A549 (cell line): ENCODE measurements at regions not wholly inside any gene's neighbourhood (a gene's known extent, or its start where the extent isn't known, plus 50 kb on each side); places are given as distances from the start of the nearest gene placed in this dataset.

Experiments
- ATAC-seq, 2 experiments: fragments of 200-7000 bp in 1 of 2; fragments of >200 bp in 1 of 2; cut with Nextera tagmentation in 1 of 2; cut with Tn5 transposase in 1 of 2; 3 replicates each; pipeline versions ENCODE4 v1.8.0 to v1.9.1; 2018 to 2020; ENCODE audit warnings: mild to moderate bottlenecking in 1 of 2, moderate library complexity in 1 of 2
- CTCF ChIA-PET: fragments of 300-600 bp; sonication (Branson Sonifier 250); formaldehyde crosslinking; extraction: SDS; loops from one replicate; lab custom pipeline; 2021; ENCODE audit warnings: antibody characterized with exemption, inconsistent platforms; lab: Yijun Ruan, JAX
- POLR2A ChIA-PET: fragments of 350-600 bp; formaldehyde crosslinking; extraction: SDS; loops from one replicate; lab custom pipeline; 2021; ENCODE audit warnings: antibody characterized with exemption, inconsistent platforms; lab: Yijun Ruan, JAX
- DNase-seq, 2 experiments: peaks; one replicate each; pipeline versions ENCODE4 v3.0.0 to v3.0.0-alpha.2; 2011 to 2016; ENCODE audit warnings: low read depth in 1 of 2, low spot score in 1 of 2
- FAIRE-seq: peaks from 2 replicates; lab custom pipeline; 2011; peaks lifted over from hg19 to GRCh38; lab: Jason Lieb, UNC
- H3K27ac ChIP-seq, 2 experiments: fragments of >200 bp; sonication (Bioruptor Twin); formaldehyde crosslinking; 3 replicates each; pipeline ENCODE4 v1.5.1; 2016 to 2017
- H3K4me1 ChIP-seq: fragments of >200 bp; sonication (Bioruptor Twin); formaldehyde crosslinking; 3 replicates; pipeline ENCODE4 v1.6.1; 2016
- H3K4me2 ChIP-seq: fragments of >200 bp; sonication (Bioruptor Twin); formaldehyde crosslinking; 3 replicates; pipeline ENCODE4 v1.6.1; 2016
- H3K4me3 ChIP-seq: fragments of >200 bp; sonication (Bioruptor Twin); formaldehyde crosslinking; 3 replicates; pipeline ENCODE4 v1.5.1; 2016
- H3K9me3 ChIP-seq: fragments of >200 bp; sonication (Bioruptor Twin); formaldehyde crosslinking; 3 replicates; pipeline ENCODE4 v1.6.1; 2016
- BHLHE40 ChIP-seq: IDR thresholded peaks from 2 replicates; pipeline ENCODE4 v1.6.1; 2012; ENCODE audit warnings: low read depth, low read length, inconsistent platforms
- CBX2 ChIP-seq: fragments of 200-600 bp; sonication (generic); IDR thresholded peaks from 2 replicates; pipeline ENCODE4 v1.6.1; 2016; ENCODE audit warnings: low read depth, mild to moderate bottlenecking, borderline replicate concordance
- CHD2 ChIP-seq: fragments of 150-350 bp; IDR thresholded peaks from 2 replicates; pipeline ENCODE4 v1.6.1; 2014; ENCODE audit warnings: low read length; ENCODE audit not compliant: partially characterized antibody
- CHD4 ChIP-seq: fragments of 200-600 bp; sonication (generic); IDR thresholded peaks from 2 replicates; pipeline ENCODE4 v1.6.1; 2016; ENCODE audit warnings: antibody characterized with exemption, mild to moderate bottlenecking, borderline replicate concordance
- CTCF ChIP-seq: fragments of >200 bp; sonication (Bioruptor Twin); formaldehyde crosslinking; IDR thresholded peaks from 3 replicates; pipeline ENCODE4 v1.5.1; 2016
- EHF ChIP-seq: fragments of 250-450 bp; sonication (Bioruptor Pico); IDR thresholded peaks from 2 replicates; pipeline ENCODE4 v1.5.0; 2020; ENCODE audit warnings: mild to moderate bottlenecking
- EHMT2 ChIP-seq: fragments of 200-600 bp; sonication (generic); IDR thresholded peaks from 2 replicates; pipeline ENCODE4 v1.6.1; 2016; ENCODE audit warnings: antibody characterized with exemption, low read depth, mild to moderate bottlenecking, moderate library complexity
- ELK1 ChIP-seq: fragments of 150-350 bp; IDR thresholded peaks from 2 replicates; pipeline ENCODE4 v1.6.1; 2014; ENCODE audit warnings: low read depth, mild to moderate bottlenecking, low read length
- FOSL2 ChIP-seq, 2 experiments: fragments of 450-650 bp in 1 of 2; fragments of >200 bp in 1 of 2; sonication (Bioruptor Twin) in 1 of 2; formaldehyde crosslinking; IDR thresholded peaks; 2 replicates each; pipeline versions ENCODE4 v1.5.0 to v1.6.1; 2016 to 2020; ENCODE audit warnings: mild to moderate bottlenecking in 1 of 2, moderate library complexity in 1 of 2
- FOXS1 ChIP-seq: fragments of 250-450 bp; sonication (Bioruptor Pico); IDR thresholded peaks from 2 replicates; pipeline ENCODE4 v1.5.0; 2020; ENCODE audit warnings: mild to moderate bottlenecking, moderate library complexity
- HDAC2 ChIP-seq: fragments of 200-600 bp; sonication (generic); IDR thresholded peaks from 2 replicates; pipeline ENCODE4 v1.6.1; 2016
- HEYL ChIP-seq: fragments of 250-450 bp; sonication (Bioruptor Pico); IDR thresholded peaks from 2 replicates; pipeline ENCODE4 v1.8.0; 2021; ENCODE audit warnings: mild to moderate bottlenecking, moderate library complexity
- HOXA7 ChIP-seq: fragments of 250-450 bp; sonication (Bioruptor Pico); IDR thresholded peaks from 2 replicates; pipeline ENCODE4 v1.5.0; 2020; ENCODE audit warnings: mild to moderate bottlenecking, moderate library complexity
- HOXB13 ChIP-seq: fragments of 250-450 bp; sonication (Bioruptor Pico); IDR thresholded peaks from 2 replicates; pipeline ENCODE4 v1.5.0; 2020; ENCODE audit warnings: low read depth, mild to moderate bottlenecking, moderate library complexity
- JUNB ChIP-seq: fragments of >200 bp; sonication (Bioruptor Twin); formaldehyde crosslinking; IDR thresholded peaks from 2 replicates; pipeline ENCODE4 v1.6.1; 2016
- KDM1A ChIP-seq: fragments of 200-600 bp; sonication (generic); IDR thresholded peaks from 2 replicates; pipeline ENCODE4 v1.6.1; 2016; ENCODE audit warnings: low read depth, mild to moderate bottlenecking
- MAZ ChIP-seq: fragments of 150-350 bp; IDR thresholded peaks from 2 replicates; pipeline ENCODE4 v1.6.1; 2014; ENCODE audit warnings: antibody characterized with exemption, low read depth, low read length, borderline replicate concordance
- NFE2L2 ChIP-seq: fragments of 150-350 bp; conservative IDR thresholded peaks from 2 replicates; pipeline ENCODE4 v1.6.1; 2014; ENCODE audit warnings: low read length
- PBX3 ChIP-seq: IDR thresholded peaks from 2 replicates; pipeline ENCODE4 v1.6.1; 2012
- RAD21 ChIP-seq, 2 experiments: fragments of >200 bp in 1 of 2; sonication (Bioruptor Twin) in 1 of 2; formaldehyde crosslinking in 1 of 2; IDR thresholded peaks in 1 of 2; conservative IDR thresholded peaks in 1 of 2; 2 replicates in 1 of 2; 3 replicates in 1 of 2; pipeline ENCODE4 v1.6.1; 2012 to 2018; ENCODE audit warnings: inconsistent platforms in 1 of 2
- RARB ChIP-seq: fragments of 250-450 bp; sonication (Bioruptor Pico); IDR thresholded peaks from 2 replicates; pipeline ENCODE4 v1.8.0; 2021; ENCODE audit warnings: mild to moderate bottlenecking, moderate library complexity
- RCOR1 ChIP-seq: fragments of 150-350 bp; IDR thresholded peaks from 2 replicates; pipeline ENCODE4 v1.6.1; 2014; ENCODE audit warnings: antibody characterized with exemption, low read length, low read depth
- REST ChIP-seq: fragments of 200-600 bp; sonication (generic); IDR thresholded peaks from 2 replicates; pipeline ENCODE4 v1.6.1; 2016; ENCODE audit warnings: antibody characterized with exemption, mild to moderate bottlenecking, moderate library complexity
- ZC3H11A ChIP-seq: fragments of 450-650 bp; IDR thresholded peaks from 2 replicates; pipeline ENCODE4 v1.6.1; 2014; ENCODE audit warnings: antibody characterized with exemption, mild to moderate bottlenecking
- ZNF302 ChIP-seq: fragments of 250-450 bp; sonication (Bioruptor Pico); IDR thresholded peaks from 2 replicates; pipeline ENCODE4 v1.9.0; 2021; ENCODE audit warnings: inconsistent platforms, mild to moderate bottlenecking, moderate library complexity
- WGBS: methylation state at CpG from one replicate; pipeline ENCODE4 v1.1.6; 2017; ENCODE audit errors: missing lambda C conversion rate; 5-methylcytosine and 5-hydroxymethylcytosine counted together
- TF ChIP-seq, protein P1 (sequence below): fragments of 250-450 bp; sonication (Bioruptor Pico); IDR thresholded peaks from 2 replicates; pipeline ENCODE4 v1.5.0; 2020; ENCODE audit warnings: low read depth, mild to moderate bottlenecking, moderate library complexity

DNA sequence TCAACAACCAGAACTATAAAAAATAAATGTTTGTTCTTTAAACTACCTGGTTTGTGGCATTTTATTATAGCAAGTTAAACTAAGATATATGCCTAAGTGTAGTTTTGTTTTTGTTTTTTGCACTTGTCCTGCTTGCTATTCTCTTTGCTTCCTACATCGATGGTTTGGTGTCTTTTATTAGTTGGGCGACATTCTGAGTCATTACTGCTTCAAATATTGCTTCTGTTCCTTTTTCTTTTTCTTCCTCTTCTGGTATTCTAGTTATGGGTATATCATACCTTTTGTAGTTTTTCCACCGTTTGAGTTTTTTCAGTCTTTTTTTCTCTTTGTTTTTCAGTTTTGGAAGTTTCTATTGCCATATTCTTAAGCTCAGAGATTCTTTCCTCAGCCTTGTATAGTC, 86.9 kb downstream of the MACIR start:
- H3K4me1 ChIP-seq: peaks cover 11% of the 10 kb centered on the region; the same call in 2 of the 3 replicates
- 59% methylated on average over 3 of the region's 3 CpGs for WGBS
- H3K4me3 ChIP-seq: no peak overlapping the region
- FAIRE-seq: no peak
- ChIA-PET POLR2A (no interaction called here), CTCF (interaction anchor here (1.2 kb wide), 1 partner anchor 20 kb away, joined by 3 read pairs; no protein-coding TSS in a partner anchor)
- no peak overlapping the region for H3K27ac ChIP-seq
- H3K4me2 ChIP-seq: no peak overlapping the region
- no peak for DNase-seq
- TF ChIP-seq EHF (CRISPR knock-in tag) (no peak), HOXA7 (CRISPR knock-in tag) (no peak), KDM1A (no peak), NFE2L2 (no peak), HDAC2 (no peak), ELK1 (no peak), ZC3H11A (no peak), FOSL2 (IDR thresholded peaks at IDR 0.05) (no peak), FOSL2 (CRISPR knock-in tag; IDR thresholded peaks at IDR 0.05) (no peak), RAD21 (conservative IDR thresholded peaks at IDR 0.05 in 1 of 2, IDR thresholded peaks at IDR 0.05 in 1 of 2) (no peak), RCOR1 (no peak)
- no peaks in the 10 kb centered on the region; the same call in 2 of the 3 replicates for H3K9me3 ChIP-seq
- no peak for ATAC-seq

- H3K4me3 ChIP-seq: no peak overlapping the region
- H3K4me1 ChIP-seq: no peaks in the 10 kb centered on the region
- no peak for ATAC-seq
- H3K9me3 ChIP-seq: no peaks in the 10 kb centered on the region; the same call in 2 of the 3 replicates
- POLR2A ChIA-PET: no interaction called here
- no peak overlapping the region for H3K4me2 ChIP-seq
- no peak for TF ChIP-seq HOXB13
- TF ChIP-seq NFE2L2: no peak
- no peak for TF ChIP-seq CBX2
- no peak for TF ChIP-seq ELK1
- no peak for TF ChIP-seq CHD2
- TF ChIP-seq CHD4: no peak
- no peak for TF ChIP-seq PBX3
- no peak for TF ChIP-seq ZNF302
- no peak for TF ChIP-seq MAZ
- no peak for TF ChIP-seq EHMT2
- no peak for TF ChIP-seq HDAC2
- no peak for TF ChIP-seq JUNB
- no peak for TF ChIP-seq REST
- TF ChIP-seq HEYL (CRISPR knock-in tag): no peak
- TF ChIP-seq FOXS1 (CRISPR knock-in tag): no peak
- TF ChIP-seq BHLHE40: no peak
- TF ChIP-seq CTCF: no peak
- TF ChIP-seq, protein P1, sequence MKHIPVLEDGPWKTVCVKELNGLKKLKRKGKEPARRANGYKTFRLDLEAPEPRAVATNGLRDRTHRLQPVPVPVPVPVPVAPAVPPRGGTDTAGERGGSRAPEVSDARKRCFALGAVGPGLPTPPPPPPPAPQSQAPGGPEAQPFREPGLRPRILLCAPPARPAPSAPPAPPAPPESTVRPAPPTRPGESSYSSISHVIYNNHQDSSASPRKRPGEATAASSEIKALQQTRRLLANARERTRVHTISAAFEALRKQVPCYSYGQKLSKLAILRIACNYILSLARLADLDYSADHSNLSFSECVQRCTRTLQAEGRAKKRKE (CRISPR knock-in tag): no peak
- no peak for TF ChIP-seq RARB (CRISPR knock-in tag)
- TF ChIP-seq, all 56 proteins: peak for 0
- no peak for FAIRE-seq
- DNase-seq: no peak
- 74% methylated on average over 5 of the region's 5 CpGs for whole genome bisulfite sequencing
- no peak overlapping the region for H3K27ac ChIP-seq
- CTCF ChIA-PET: no interaction called here
Observed at GRCh38 chr5:103340717-103341388, 82.3 kb downstream of the MACIR start.
